Glomerular endothelial cell (primary cell): ENCODE measurements at regions not wholly inside any gene's neighbourhood (a gene's known extent, or its start where the extent isn't known, plus 50 kb on each side); places are given as distances from the start of the nearest gene placed in this dataset.
A peak's percentile ranks its signal among the peaks of the same experiment; 100 is the strongest.
"Not testable (repeated sequence)": the region's sequence is repeated elsewhere in the genome, so short reads cannot be mapped to it uniquely, and the experiment has no call there.

Source experiments
- DNase-seq: peaks from one replicate; pipeline ENCODE4 v3.0.0-alpha.2; 2011; ENCODE audit warnings: low read depth, low spot score; ENCODE audit errors: extremely low read depth

DNA sequence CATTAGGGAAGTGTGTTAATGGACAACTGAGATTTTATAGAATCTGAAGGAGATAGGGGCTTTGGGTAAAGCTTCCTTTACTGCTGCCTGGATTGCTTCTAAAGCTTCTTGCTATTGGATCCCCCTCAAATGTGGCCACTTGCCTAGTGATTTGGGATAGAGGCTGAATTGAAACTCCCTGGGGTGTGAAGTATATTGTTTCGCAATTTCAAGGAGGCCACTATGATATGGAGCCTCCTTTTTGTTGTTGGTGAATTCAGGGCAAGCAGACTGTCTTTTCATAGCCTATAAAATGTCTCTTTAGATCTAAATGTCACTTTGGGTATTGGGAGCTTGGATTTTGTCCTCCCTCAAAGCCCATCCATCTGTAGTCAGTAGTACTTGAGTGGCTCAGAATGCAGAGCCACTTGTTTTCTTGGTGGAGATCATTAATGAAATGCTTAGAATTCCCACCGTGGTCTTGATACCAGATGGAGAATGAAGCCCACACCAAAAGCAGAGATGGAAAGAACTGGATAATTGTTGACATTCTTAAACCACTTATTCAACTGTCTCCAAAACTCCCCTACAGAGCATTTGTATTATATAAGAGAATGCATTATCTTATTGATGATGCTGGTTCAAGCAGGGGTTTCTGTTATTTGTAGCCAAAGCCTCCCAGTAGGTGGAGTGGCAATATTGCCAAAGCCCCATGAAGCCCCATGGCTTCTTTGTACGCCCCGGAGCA lies 144.3 kb upstream of the KCNE2 start:
- no peak for DNase-seq

GRCh38 chr21:34220556-34221195 lies 143.1 kb upstream of the KCNE2 start:
- DNase-seq: no peak

DNA sequence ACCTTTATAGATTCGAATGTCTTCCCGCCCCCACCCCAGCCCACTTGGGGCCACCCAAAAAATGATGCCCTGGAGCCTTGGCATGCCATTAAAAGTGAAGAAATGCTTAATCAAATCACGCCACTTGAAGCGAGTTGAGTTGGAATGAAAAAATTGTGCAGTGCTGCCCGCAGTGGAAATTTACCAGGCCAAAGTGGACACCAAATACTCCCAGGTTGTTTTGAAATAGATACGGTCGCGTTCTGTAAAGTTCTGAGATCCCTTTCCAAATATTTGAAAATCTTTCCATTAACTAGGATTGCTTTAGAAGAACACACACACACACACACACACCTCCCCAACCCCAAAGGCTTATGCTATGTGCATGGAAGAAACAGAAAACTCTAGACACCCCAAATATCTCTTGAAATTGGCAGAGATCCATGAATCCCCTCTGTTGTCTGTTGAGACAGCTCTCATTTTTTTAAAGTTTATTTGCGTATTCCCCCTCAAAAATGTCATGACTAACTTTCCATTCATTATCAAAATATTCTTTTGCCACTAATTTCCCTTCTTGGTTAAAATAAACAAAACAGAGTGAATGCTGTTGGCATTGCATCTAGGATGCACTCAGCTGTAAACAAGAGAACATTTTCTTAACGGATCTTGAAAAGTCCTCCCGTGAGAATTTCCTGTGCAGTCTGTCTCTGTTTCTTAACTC lies 142.3 kb upstream of the KCNE2 start:
- DNase-seq: no peak

DNA sequence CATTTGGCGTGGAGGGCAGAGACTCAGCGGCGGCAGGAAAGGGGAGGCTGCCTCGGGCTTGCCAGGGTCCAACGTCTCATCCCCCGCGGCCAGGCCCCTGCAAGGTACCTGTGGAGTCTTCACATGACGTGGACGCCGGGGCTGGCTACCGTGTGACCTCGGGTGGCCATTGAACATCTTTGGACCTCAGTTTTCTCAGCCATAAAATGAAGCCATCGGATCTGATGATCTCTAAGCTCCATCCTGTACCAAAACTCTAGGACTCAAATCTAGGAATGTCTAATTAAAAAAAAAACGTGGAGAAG lies 141.8 kb upstream of the KCNE2 start:
- no peak for DNase-seq

DNA sequence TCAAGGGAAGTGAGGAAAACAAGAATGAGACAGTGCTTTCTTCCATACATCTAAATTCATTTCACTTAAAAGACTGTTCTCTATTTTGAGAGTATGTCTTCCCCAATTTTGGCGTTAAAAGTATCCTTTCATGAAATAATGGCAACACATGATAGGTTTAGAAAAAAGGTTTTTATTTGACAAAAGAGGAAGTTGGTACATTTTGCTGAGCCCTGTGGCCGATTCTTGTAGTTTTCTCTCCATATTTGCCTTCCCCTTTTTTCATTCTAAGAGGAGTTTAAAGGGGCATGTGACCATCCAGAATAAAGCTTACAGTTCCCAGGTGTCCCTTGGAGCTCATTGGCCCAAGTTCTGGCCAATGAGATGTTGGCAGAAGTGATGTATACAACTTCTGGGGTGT lies 140.4 kb upstream of the KCNE2 start:
- DNase-seq: no peak

GRCh38 chr21:34227386-34227852 lies 136.4 kb upstream of the KCNE2 start:
- no peak for DNase-seq

DNA sequence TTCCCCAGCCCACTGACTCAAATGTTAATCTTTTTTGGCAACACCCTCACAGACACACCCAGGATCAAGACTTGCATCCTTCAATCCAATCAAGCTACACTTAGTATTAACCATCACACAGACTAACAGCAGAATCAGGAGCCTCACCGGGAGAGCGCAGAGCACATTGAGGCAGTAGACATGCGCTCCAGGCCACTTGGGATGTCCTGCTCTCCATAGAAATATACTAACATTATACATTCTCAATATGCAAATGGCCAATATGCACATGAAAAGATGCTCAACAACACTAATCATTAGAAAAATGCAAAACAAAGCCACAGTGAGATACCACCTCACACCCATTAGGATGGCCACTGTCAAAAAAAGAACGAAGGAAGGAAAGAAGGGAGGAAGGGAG lies 135.0 kb upstream of the KCNE2 start:
- no peak for DNase-seq

GRCh38 chr21:34229353-34229752 lies 134.5 kb upstream of the KCNE2 start:
- DNase-seq: no peak

GRCh38 chr21:34233741-34234140 lies 130.1 kb upstream of the KCNE2 start:
- DNase-seq: not testable (repeated sequence)

GRCh38 chr21:34235514-34235913 lies 128.3 kb upstream of the KCNE2 start:
- DNase-seq: no peak

DNA sequence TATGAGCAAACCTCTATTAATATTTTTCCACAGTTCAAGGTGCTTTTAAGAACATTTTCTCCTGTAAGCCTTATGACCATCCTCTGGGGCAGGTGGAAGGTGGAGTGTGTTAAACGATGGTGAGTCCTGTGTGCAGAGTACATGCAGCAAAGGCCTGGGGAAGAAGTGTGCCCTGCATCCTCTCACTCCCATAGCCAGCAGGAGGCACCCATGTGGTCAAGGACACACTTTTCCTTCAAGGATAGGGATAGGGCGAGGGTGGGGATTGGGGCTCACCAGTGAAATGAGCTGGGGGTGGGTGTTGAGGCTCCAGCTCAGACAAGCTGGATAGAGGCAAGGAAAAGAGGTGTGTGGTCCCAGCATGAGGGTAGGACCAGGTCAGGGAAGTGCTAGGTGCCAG lies 120.8 kb upstream of the KCNE2 start:
- no peak for DNase-seq

- peak; percentile 1 for DNase-seq
These were observed 120.2 kb upstream of the KCNE2 start for GRCh38 chr21:34243562-34243961.

- no peak for DNase-seq
These were observed 111.1 kb upstream of the KCNE2 start for GRCh38 chr21:34252751-34253150.

DNA sequence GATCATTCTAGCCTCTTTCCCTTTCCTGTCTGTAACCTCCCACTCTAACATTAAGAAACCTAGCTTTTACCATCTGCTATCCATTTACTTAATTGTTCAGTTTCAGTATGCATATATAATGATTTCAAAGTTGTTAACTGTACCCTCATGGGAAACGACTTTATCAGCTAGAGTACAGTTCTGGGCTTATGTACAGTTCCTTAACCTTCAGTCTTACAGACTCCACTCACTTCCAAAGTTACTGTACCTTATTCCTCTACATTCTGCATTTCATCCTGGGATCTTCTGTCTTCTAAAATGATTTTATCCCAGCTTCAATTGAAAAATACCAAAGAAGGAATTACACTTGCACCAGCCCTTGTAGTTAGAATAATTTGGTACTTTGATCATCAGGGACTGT lies 108.7 kb upstream of the KCNE2 start:
- DNase-seq: no peak

DNA sequence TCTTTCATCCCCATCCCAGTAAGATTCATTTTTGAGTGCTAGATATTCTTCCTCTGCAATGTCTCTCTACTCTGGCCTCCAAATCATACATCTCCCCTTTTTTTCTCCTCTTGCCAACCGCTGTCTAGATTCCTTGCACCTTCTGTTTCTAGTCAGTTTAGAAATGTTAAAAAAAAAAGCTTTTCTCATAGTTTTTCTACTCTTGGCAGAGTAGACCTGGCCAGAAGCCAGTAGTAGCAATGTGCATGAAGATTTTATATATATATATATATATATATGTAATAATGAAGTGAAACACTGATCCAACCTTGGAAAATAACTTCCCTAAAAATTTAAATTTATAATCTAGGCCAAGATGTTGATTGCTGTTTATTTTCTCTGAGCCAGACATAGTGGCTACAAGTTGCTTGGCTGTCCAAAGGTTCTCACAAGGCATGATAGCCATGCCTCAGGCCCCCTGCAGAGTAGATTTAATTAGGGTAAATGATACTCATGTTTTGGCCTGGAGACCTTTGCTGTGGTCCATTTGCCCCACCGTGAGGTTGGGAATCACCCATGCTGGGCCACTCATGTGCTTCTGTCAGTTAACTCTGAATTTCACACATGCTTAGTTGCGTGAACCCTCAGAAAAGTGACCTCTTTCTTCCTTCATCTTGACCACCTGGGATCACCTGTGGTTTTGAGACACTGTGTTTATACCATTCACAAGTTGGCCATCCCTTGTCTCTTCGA lies 103.4 kb upstream of the KCNE2 start:
- DNase-seq: no peak

DNA sequence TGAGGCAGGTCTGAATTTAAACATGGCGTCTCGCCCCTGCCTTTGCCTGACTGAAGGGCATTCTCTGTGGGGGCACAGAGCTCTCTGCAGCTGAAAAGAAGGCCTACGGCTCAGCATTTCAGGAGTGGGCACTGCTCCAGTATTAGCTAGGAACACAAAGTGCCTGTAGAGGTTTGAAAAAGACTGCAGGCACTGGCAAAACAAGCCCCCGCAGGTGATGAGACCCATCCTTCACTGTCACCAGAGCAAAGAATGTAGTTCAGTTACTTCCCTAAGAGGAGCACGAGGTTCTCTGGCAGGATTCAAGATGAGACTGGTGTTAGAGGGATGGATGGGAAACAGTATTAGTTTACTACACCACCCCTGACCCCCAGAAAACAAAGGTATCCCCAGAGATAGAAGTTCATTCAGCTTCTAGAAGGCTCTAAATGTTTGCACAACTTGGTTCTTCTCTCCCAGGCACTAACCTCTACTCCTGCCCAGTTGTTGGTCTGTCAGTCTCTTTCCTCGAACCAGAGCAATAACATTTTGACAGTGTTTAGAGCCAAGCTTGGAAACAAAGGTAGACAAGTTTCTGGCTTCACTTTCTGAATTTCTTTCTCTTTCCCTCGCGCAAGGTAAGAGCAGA lies 101.9 kb upstream of the KCNE2 start:
- DNase-seq: no peak

GRCh38 chr21:34262469-34262845 lies 101.3 kb upstream of the KCNE2 start:
- no peak for DNase-seq

DNA sequence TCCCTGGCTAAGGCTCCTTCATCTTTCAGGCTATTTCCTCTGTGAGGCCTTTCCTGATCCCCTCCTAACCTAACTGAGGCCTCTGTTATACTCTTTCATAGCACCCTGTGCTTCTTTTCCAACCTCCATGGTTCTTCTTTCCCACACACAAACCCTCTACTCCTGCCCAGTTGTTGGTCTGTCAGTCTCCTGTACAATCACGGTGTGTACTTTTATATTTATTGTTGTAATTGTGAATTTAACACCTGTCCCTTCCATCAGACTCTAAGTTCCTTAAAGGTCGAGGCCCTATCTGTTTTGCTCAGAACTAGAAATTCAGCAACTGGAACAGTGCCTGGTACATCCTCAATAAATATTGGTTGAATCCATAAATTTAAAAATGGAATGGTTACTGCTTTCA lies 100.2 kb upstream of the KCNE2 start:
- no peak for DNase-seq

- DNase-seq: no peak
These were observed 97.5 kb upstream of the KCNE2 start for GRCh38 chr21:34266351-34266750.

- no peak for DNase-seq
These were observed 95.3 kb upstream of the KCNE2 start for GRCh38 chr21:34268493-34268892.

GRCh38 chr21:34270411-34270810 lies 93.4 kb upstream of the KCNE2 start:
- DNase-seq: no peak
